Osteoblast (primary cell): ENCODE measurements at regions not wholly inside any gene's neighbourhood (a gene's known extent, or its start where the extent isn't known, plus 50 kb on each side); places are given as distances from the start of the nearest gene placed in this dataset.

ENCODE experiments used
- DNase-seq: peaks from one replicate; pipeline ENCODE4 v3.0.0; 2011; ENCODE audit warnings: low spot score, mixed read lengths; ENCODE audit not compliant: insufficient read length; ENCODE audit errors: missing footprints
- H2AFZ ChIP-seq: 2 replicates; pipeline ENCODE4 v1.6.0; 2011; ENCODE audit warnings: mild to moderate bottlenecking, low read length
- H3K27ac ChIP-seq: 2 replicates; pipeline ENCODE4 v1.5.1; 2011; ENCODE audit warnings: mild to moderate bottlenecking, low read depth, low read length, moderate library complexity
- H3K27me3 ChIP-seq: 2 replicates; pipeline ENCODE4 v1.6.0; 2012; ENCODE audit warnings: mild to moderate bottlenecking, control low read depth, inconsistent platforms, low read length, moderate library complexity; ENCODE audit not compliant: insufficient read depth
- H3K36me3 ChIP-seq: 2 replicates; pipeline ENCODE4 v1.5.1; 2011; ENCODE audit warnings: mild to moderate bottlenecking, low read length, control low read depth, moderate library complexity; ENCODE audit not compliant: insufficient read depth
- H3K4me1 ChIP-seq: 2 replicates; pipeline ENCODE4 v1.5.1; 2011; ENCODE audit warnings: mild to moderate bottlenecking, low read length, control low read depth, moderate library complexity; ENCODE audit not compliant: insufficient read depth
- H3K4me2 ChIP-seq: 2 replicates; pipeline ENCODE4 v1.6.0; 2011; ENCODE audit warnings: mild to moderate bottlenecking, low read length; ENCODE audit not compliant: insufficient read depth
- H3K4me3 ChIP-seq: fragments of 200-600 bp; sonication (generic); 3 replicates; pipeline ENCODE4 v1.5.1; 2012; ENCODE audit warnings: mild to moderate bottlenecking, low read length, inconsistent platforms; ENCODE audit not compliant: insufficient read depth
- H3K79me2 ChIP-seq: 2 replicates; pipeline ENCODE4 v1.6.0; 2012; ENCODE audit warnings: mild to moderate bottlenecking, low read length, control low read depth, inconsistent platforms; ENCODE audit not compliant: insufficient read depth
- H3K9me3 ChIP-seq: 2 replicates; pipeline ENCODE4 v1.5.1; 2011; ENCODE audit warnings: low read depth, low read length, control low read depth
- H4K20me1 ChIP-seq: 2 replicates; pipeline ENCODE4 v1.6.0; 2012; ENCODE audit warnings: mild to moderate bottlenecking, low read length, control low read depth; ENCODE audit not compliant: insufficient read depth
- CTCF ChIP-seq: IDR thresholded peaks from 2 replicates; pipeline ENCODE4 v1.5.1; 2011; ENCODE audit warnings: mild to moderate bottlenecking, low read depth, low read length, moderate library complexity; ENCODE audit errors: extremely low read depth

GRCh38 chr16:65622151-65622550, 500.3 kb upstream of the CDH11 start:
- no peak for TF ChIP-seq CTCF
- H2AFZ ChIP-seq, result no peak overlapping the region
- no peaks in the 10 kb centered on the region for H3K36me3 ChIP-seq
- no peak overlapping the region for H3K27ac ChIP-seq
- H3K4me2 ChIP-seq, result no peak overlapping the region
- no peaks in the 10 kb centered on the region for H3K9me3 ChIP-seq
- no peaks in the 10 kb centered on the region for H3K79me2 ChIP-seq
- DNase-seq, result no peak
- no peaks in the 10 kb centered on the region for H3K4me1 ChIP-seq
- H4K20me1 ChIP-seq, result no peaks in the 10 kb centered on the region
- H3K27me3 ChIP-seq, result peaks cover 4% of the 10 kb centered on the region
- H3K4me3 ChIP-seq, result no peak overlapping the region

- H3K9me3 ChIP-seq, result no peaks in the 10 kb centered on the region
- DNase-seq, result no peak
- no peaks in the 10 kb centered on the region for H3K36me3 ChIP-seq
- H3K27me3 ChIP-seq, result peaks cover 4% of the 10 kb centered on the region
- TF ChIP-seq CTCF, result no peak
- no peak overlapping the region for H3K4me3 ChIP-seq
- no peaks in the 10 kb centered on the region for H3K4me1 ChIP-seq
- no peaks in the 10 kb centered on the region for H3K79me2 ChIP-seq
- no peak overlapping the region for H2AFZ ChIP-seq
- no peak overlapping the region for H3K27ac ChIP-seq
- no peak overlapping the region for H3K4me2 ChIP-seq
- H4K20me1 ChIP-seq, result no peaks in the 10 kb centered on the region
Measured at GRCh38 chr16:65621640-65622039, 499.8 kb upstream of the CDH11 start.

- Histone ChIP-seq H3K36me3 (no peaks in the 10 kb centered on the region), H3K27me3 (peaks cover 7% of the 10 kb centered on the region), H3K27ac (no peak overlapping the region), H2AFZ (no peak overlapping the region), H3K4me2 (no peak overlapping the region), H4K20me1 (no peaks in the 10 kb centered on the region), H3K9me3 (no peaks in the 10 kb centered on the region), H3K4me3 (no peak overlapping the region), H3K4me1 (no peaks in the 10 kb centered on the region), H3K79me2 (no peaks in the 10 kb centered on the region)
- no peak for DNase-seq
- no peak for TF ChIP-seq CTCF
Measured at GRCh38 chr16:65619606-65620005, 497.7 kb upstream of the CDH11 start.

- Histone ChIP-seq H3K79me2 (no peaks in the 10 kb centered on the region), H3K9me3 (no peaks in the 10 kb centered on the region), H3K4me1 (no peaks in the 10 kb centered on the region), H2AFZ (no peak overlapping the region), H3K4me2 (no peak overlapping the region), H3K27ac (no peak overlapping the region), H3K27me3 (peaks cover 7% of the 10 kb centered on the region), H3K36me3 (no peaks in the 10 kb centered on the region), H3K4me3 (no peak overlapping the region), H4K20me1 (no peaks in the 10 kb centered on the region)
- TF ChIP-seq CTCF, result no peak
- DNase-seq, result no peak
Measured at GRCh38 chr16:65618931-65619330, 497.1 kb upstream of the CDH11 start.
